Activated naive CD8-positive, alpha-beta T cell treated with anti-CD3 and anti-CD28 coated beads, Interleukin-2, amount 10 ng/mL, durations not matched to agents 7 days and 5 days (primary cell): ENCODE measurements at regions not wholly inside any gene's neighbourhood (a gene's known extent, or its start where the extent isn't known, plus 50 kb on each side); places are given as distances from the start of the nearest gene placed in this dataset.

Experiments used
- ATAC-seq: fragments of 150-1000 bp; cut with Tn5 transposase; one replicate; pipeline ENCODE4 v1.10.0; 2021; ENCODE audit warnings: low read depth, moderate library complexity
- POLR2A ChIA-PET: fragments of 350-600 bp; sonication (Branson Sonifier 250); formaldehyde crosslinking; loops from one replicate; lab custom pipeline; 2021; ENCODE audit warnings: antibody characterized with exemption; lab: Charles Lee
- DNase-seq: peaks from one replicate; pipeline ENCODE4 v3.0.0; 2021
- H3K27ac Mint-ChIP-seq: one replicate; pipeline ENCODE4 v1.8.0; 2022; ENCODE audit warnings: mild to moderate bottlenecking, mixed read lengths
- H3K27me3 Mint-ChIP-seq: one replicate; pipeline ENCODE4 v1.8.0; 2022; ENCODE audit warnings: mild to moderate bottlenecking, moderate library complexity, mixed read lengths
- H3K36me3 Mint-ChIP-seq: one replicate; pipeline ENCODE4 v1.8.0; 2021; ENCODE audit warnings: mild to moderate bottlenecking, mixed read lengths
- H3K4me1 Mint-ChIP-seq: one replicate; pipeline ENCODE4 v1.8.0; 2021; ENCODE audit warnings: mixed read lengths
- H3K4me3 Mint-ChIP-seq: one replicate; pipeline ENCODE4 v1.8.0; 2022; ENCODE audit warnings: mild to moderate bottlenecking, moderate library complexity, mixed read lengths
- H3K9me3 Mint-ChIP-seq: one replicate; pipeline ENCODE4 v1.8.0; 2021; ENCODE audit warnings: mixed read lengths

DNA sequence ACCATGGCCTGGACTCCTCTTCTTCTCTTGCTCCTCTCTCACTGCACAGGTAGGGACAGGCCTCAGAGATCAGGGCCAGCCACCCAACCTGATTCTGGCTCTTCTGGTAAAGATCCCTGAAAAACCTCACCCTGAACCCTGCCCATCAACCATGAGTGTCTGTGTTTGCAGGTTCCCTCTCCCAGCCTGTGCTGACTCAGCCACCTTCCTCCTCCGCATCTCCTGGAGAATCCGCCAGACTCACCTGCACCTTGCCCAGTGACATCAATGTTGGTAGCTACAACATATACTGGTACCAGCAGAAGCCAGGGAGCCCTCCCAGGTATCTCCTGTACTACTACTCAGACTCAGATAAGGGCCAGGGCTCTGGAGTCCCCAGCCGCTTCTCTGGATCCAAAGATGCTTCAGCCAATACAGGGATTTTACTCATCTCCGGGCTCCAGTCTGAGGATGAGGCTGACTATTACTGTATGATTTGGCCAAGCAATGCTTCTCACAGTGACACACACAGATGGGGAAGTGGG is 80.9 kb downstream of the ZNF280B start:
- POLR2A ChIA-PET, result no interaction called here
- Mint-ChIP-seq H3K27ac (no peak overlapping the region), H3K4me3 (no peak overlapping the region), H3K27me3 (peaks cover 23% of the 10 kb centered on the region), H3K4me1 (no peaks in the 10 kb centered on the region), H3K36me3 (no peaks in the 10 kb centered on the region), H3K9me3 (no peaks in the 10 kb centered on the region)
- DNase-seq (no peak), ATAC-seq (no peak)

DNA sequence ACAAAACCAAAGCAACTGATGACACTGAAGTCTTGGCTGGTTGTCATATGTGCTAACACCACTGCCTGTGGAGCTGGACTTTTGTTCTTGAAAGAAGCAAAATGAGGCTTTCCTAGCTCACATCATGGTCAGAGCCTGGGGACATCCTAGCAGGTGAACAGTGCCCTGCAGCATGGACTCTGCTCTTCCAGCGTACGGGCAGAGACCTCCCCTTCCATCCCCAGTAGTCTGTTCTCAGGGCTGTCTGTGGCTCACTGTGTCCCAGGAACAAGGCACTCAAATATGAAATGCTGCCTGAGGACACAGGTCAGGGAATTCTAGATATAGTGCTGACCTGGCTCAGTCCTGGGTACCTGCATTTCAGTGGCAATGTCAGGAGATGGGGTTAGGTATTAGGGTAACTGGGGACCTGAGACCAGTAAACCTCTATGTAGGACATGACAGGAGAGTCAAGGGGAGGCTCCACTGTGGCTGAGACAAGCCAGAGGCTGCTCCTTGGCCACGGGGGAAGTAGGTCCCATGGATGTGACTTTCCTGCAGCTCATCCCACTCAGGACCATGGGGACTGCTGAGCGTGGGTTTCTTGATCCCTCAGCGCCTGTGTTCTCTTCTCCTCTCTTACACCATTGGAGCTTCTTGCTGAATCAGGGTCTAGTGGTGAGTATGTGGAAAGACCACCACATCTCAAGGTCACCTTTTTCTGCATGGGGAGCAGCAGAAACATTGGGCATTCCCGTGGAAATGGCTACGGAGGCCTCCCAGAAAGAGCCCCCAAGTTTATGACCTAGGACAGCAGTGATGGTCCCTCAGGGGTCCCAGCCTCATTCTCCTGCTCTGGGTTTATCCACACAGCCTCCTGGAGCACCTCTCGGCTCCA is 80.1 kb downstream of the ZNF280B start:
- DNase-seq (no peak), ATAC-seq (no peak)
- H3K27me3 Mint-ChIP-seq, result peaks cover 28% of the 10 kb centered on the region
- no peaks in the 10 kb centered on the region for H3K36me3 Mint-ChIP-seq
- POLR2A ChIA-PET, result no interaction called here
- H3K4me1 Mint-ChIP-seq, result no peaks in the 10 kb centered on the region
- H3K27ac Mint-ChIP-seq, result no peak overlapping the region
- H3K9me3 Mint-ChIP-seq, result no peaks in the 10 kb centered on the region
- no peak overlapping the region for H3K4me3 Mint-ChIP-seq

- ATAC-seq (no peak), DNase-seq (no peak)
- Mint-ChIP-seq H3K27me3 (peaks cover 26% of the 10 kb centered on the region), H3K4me3 (no peak overlapping the region), H3K4me1 (no peaks in the 10 kb centered on the region), H3K9me3 (no peaks in the 10 kb centered on the region), H3K36me3 (no peaks in the 10 kb centered on the region), H3K27ac (no peak overlapping the region)
- POLR2A ChIA-PET, result no interaction called here
Measured at GRCh38 chr22:22429369-22430108, 79.0 kb downstream of the ZNF280B start.

- H3K27ac Mint-ChIP-seq, result no peak overlapping the region
- peaks cover 27% of the 10 kb centered on the region for H3K27me3 Mint-ChIP-seq
- DNase-seq (no peak), ATAC-seq (no peak)
- no peaks in the 10 kb centered on the region for H3K9me3 Mint-ChIP-seq
- POLR2A ChIA-PET, result no interaction called here
- no peaks in the 10 kb centered on the region for H3K4me1 Mint-ChIP-seq
- H3K36me3 Mint-ChIP-seq, result no peaks in the 10 kb centered on the region
- no peak overlapping the region for H3K4me3 Mint-ChIP-seq
Measured at GRCh38 chr22:22430111-22430820, 78.3 kb downstream of the ZNF280B start.

DNA sequence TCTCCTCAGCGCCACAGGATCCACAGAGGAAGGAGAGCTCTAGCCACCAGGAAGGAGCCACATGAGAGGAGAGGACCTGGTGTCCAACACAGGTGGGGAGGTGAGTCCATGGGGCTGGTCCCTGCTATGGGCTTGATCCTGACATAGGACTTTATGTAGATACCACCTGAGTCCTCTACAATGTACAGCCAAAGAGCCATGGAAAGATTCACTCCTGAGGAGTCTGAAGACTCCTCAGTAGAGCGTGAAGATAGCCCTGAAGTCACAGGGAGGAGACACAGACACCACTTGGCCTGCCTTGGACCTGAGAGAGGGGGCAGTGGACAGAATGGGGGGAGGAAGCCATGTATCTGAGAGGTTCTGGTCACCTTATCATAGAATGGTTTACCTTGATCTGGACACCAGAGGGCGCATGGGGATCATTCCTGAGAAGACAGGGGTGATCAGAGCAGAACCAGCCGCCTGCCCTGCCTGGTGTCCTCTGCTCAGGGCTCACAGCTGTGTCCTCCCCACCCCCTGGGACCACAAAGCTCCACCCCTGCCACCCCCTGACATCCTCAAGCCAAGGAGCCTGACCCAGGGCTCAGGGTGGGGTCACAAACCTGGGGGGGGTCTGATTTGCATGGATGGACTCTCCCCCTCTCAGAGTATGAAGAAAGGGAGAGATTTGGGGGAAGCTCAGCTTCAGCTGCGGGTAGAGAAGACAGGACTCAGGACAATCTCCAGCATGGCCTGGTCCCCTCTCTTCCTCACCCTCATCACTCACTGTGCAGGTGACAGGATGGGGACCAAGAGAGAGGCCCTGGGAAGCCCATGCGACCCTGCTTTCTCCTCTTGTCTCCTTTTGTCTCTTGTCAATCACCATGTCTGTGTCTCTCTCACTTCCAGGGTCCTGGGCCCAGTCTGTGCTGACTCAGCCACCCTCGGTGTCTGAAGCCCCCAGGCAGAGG is 77.0 kb downstream of the ZNF280B start:
- no peaks in the 10 kb centered on the region for H3K4me1 Mint-ChIP-seq
- peak; percentile 82 for ATAC-seq

GRCh38 chr22:22432479-22432878 is 76.1 kb downstream of the ZNF280B start:
- Mint-ChIP-seq H3K36me3 (no peaks in the 10 kb centered on the region), H3K27me3 (peaks cover 41% of the 10 kb centered on the region), H3K27ac (no peak overlapping the region), H3K4me3 (no peak overlapping the region), H3K9me3 (no peaks in the 10 kb centered on the region), H3K4me1 (no peaks in the 10 kb centered on the region)
- DNase-seq, result no peak
- no peak for ATAC-seq
- POLR2A ChIA-PET, result no interaction called here

More for the DNA sequence above, 77.0 kb downstream of the ZNF280B start:
- H3K9me3 Mint-ChIP-seq, result no peaks in the 10 kb centered on the region
- H3K4me3 Mint-ChIP-seq, result no peak overlapping the region
- peak; percentile 55 for DNase-seq
- peaks cover 33% of the 10 kb centered on the region for H3K27me3 Mint-ChIP-seq
- no peaks in the 10 kb centered on the region for H3K36me3 Mint-ChIP-seq
- no peak overlapping the region for H3K27ac Mint-ChIP-seq
- POLR2A ChIA-PET, result no interaction called here

- no peak overlapping the region for H3K4me3 Mint-ChIP-seq
- ATAC-seq (no peak), DNase-seq (no peak)
- H3K27me3 Mint-ChIP-seq, result peaks cover 41% of the 10 kb centered on the region
- H3K4me1 Mint-ChIP-seq, result no peaks in the 10 kb centered on the region
- H3K36me3 Mint-ChIP-seq, result no peaks in the 10 kb centered on the region
- H3K9me3 Mint-ChIP-seq, result no peaks in the 10 kb centered on the region
- POLR2A ChIA-PET, result no interaction called here
- H3K27ac Mint-ChIP-seq, result no peak overlapping the region
Measured at GRCh38 chr22:22432937-22433336, 75.6 kb downstream of the ZNF280B start.

GRCh38 chr22:22433770-22434169 is 74.8 kb downstream of the ZNF280B start:
- H3K4me1 Mint-ChIP-seq, result no peaks in the 10 kb centered on the region
- no peaks in the 10 kb centered on the region for H3K9me3 Mint-ChIP-seq
- POLR2A ChIA-PET, result no interaction called here
- H3K4me3 Mint-ChIP-seq, result no peak overlapping the region
- H3K27me3 Mint-ChIP-seq, result peaks cover 40% of the 10 kb centered on the region
- no peak overlapping the region for H3K27ac Mint-ChIP-seq
- H3K36me3 Mint-ChIP-seq, result no peaks in the 10 kb centered on the region
- ATAC-seq (no peak), DNase-seq (no peak)
